ENCODE measurements at regions not wholly inside any gene's neighbourhood (a gene's known extent, or its start where the extent isn't known, plus 50 kb on each side); places are given as distances from the start of the nearest gene placed in this dataset.
"Not testable (repeated sequence)": the region's sequence is repeated elsewhere in the genome, so short reads cannot be mapped to it uniquely, and the experiment has no call there.

DNA sequence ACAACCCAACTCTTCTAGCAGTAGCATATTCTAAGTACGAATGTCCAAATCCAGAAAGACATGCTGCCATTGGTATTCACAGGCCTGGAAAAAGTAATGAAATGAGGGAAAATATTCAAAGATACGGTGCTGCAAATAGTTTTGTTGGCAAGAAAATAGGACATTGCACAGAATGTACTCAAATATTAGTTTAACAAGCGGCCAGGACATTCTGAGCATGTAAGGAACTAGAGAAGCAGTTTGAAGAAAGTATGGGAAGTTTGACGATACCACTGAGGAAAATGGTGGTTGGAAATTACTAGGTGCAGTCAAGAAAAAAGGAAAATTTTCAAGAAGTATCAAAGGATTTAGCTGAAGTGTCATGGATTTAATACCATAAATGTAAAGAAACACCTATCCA, 468.0 kb upstream of the GRIN3A start:
- DNase-seq (ENCODE audit: low read depth in 4 of 4, low spot score in 3 of 4), result no peak

DNA sequence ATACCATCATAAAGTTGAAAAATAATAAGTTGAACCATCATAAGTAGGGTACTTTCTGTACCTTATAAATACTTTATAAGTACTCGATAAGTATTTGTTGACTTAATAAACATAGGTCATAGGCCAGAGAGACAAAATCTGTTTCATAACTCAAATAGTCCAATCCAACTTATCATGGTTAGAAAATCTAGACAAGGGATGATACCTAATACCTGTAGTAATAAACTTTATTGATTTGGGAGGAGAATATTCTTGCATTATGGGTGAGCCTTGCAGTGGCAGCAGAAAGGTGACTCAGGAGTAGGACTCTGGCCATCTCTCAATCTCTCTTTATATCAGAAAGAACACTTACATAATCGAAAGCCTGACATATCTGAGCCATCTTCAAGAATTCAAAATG, 466.8 kb upstream of the GRIN3A start:
- no peak for DNase-seq (ENCODE audit: low read depth in 4 of 4, low spot score in 3 of 4)

DNA sequence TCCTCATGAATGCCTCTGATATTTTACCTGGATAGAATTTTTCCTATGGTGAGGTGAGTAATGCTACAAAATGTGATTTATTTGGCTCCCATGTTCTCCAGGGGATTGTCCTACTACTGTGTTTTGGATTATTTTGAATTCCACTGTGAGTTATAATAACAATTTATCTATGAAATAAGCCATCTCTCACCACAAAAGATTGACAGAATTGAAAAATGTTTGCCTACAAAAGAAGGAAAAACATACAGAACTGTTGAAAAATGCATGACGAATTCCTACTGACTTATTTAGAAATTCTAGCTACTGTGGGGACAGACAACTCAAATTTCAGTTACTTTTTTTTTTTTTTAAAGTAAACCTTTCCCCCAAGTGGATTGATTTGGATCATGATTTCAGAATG, 463.7 kb upstream of the GRIN3A start:
- no peak for DNase-seq (ENCODE audit: low read depth in 4 of 4, low spot score in 3 of 4)

DNA sequence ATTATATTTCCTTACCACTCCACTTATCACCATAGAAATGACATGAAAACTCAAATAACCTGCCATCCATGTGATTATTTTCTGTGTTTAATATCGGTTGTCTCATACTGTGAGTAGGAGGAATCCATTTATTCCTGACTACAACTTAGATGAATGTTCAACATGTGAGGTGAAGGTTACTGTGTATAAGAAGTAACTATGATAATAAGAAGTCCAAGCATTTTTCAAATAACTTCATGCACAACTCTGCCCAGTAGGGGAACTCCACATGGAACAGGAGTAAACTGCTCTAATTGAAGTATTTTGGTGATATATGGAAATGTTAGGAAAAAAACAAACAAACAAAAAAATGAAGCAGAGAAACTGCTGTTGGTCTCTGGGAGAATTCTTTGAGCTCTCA, 447.5 kb upstream of the GRIN3A start:
- peak in 3 of 4 donors; percentile 4 to 10 (median 6) for DNase-seq (ENCODE audit: low read depth in 4 of 4, low spot score in 3 of 4)

DNA sequence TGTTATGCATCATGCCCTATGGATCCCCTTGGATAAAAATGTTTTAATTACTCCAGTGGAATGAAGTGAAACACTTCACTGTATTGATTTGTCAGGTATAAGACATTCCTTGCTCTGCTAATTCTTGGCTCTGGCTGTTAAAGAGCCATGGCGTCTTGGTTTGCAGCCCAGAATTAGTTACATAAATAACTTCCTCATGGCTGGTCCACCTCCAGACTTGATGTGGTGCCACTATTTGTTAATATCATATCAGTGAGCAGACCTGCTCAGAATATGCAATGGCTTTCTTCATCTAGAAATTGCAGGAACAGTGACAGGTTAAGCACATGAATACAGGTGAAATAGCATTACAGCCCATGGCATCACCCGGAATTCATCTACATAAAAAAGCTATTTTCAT, 446.9 kb upstream of the GRIN3A start:
- DNase-seq (ENCODE audit: low read depth in 4 of 4, low spot score in 3 of 4), result no peak

DNA sequence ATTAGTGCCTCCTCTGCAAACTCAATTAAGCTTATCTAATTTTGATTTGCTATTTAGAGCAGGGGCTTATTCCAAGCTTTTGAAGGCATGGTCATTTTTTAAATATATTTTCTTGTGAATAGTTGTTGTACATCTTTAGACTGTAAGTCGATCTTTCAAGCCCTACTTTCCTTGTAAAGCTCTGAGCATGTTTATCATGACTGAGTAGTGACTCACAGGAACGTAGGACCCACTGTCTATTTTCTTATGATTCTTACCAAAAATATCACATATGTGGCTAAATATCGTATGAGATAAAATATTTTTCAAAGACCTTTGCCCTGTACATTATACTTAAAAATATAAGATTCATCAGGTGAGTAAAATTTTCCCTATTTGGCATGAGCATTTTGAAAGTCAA, 440.4 kb upstream of the GRIN3A start:
- DNase-seq (ENCODE audit: low read depth in 4 of 4, low spot score in 3 of 4), result no peak

DNA sequence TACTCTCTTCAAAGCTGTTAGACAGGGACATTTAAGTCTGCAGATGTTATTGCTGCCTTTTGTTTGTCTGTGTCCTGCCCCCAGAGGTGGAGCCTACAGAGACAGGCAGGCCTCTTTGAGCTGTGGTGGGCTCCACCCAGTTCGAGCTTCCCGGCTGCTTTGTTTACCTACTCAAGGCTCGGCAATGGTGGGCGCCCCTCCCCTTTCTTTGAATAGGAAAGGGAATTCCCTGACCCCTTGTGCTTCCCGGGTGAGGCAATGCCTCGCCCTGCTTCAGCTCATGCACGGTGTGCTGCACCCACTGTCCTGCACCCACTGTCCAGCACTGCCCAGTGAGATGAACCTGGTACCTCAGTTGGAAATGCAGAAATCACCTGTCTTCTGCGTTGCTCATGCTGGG, 435.8 kb upstream of the GRIN3A start:
- DNase-seq (ENCODE audit: low read depth in 4 of 4, low spot score in 3 of 4), result not testable (repeated sequence)

DNA sequence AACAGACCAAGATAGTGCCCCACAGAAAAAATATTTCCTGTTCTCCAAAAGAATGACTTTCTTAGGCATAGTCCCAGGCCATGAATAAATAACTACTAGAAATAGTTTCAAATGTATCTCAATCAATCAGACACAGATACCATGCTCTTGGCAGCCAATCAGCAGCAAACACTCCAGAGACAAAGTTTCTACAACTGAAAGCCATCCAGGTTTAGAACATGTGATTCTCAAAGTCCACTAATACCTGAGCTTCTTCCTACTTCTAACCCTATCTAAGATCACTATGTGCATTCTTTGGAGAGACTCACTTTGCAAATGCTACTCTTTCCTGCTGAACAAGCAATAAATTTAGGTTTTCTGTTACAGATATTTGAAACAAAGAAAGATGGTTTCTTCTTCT, 425.8 kb upstream of the GRIN3A start:
- no peak for DNase-seq (ENCODE audit: low read depth in 4 of 4, low spot score in 3 of 4)

DNA sequence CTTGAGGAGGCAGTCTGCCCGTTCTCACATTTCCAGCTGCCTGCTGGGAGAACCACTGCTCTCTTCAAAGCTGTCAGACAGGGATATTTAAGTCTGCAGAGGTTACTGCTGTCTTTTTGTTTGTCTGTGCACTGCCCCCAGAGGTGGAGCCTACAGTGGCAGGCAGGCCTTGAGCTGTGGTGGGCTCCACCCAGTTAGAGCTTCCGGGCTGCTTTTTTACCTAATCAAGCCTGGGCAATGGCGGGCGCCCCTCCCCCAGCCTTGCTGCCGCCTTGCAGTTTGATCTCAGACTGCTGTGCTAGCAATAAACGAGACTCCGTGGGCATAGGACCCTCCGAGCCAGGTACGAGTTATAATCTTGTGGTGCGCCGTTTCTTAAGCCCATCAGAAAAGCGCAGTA, 414.6 kb upstream of the GRIN3A start:
- not testable (repeated sequence) for DNase-seq (ENCODE audit: low read depth in 4 of 4, low spot score in 3 of 4)

DNA sequence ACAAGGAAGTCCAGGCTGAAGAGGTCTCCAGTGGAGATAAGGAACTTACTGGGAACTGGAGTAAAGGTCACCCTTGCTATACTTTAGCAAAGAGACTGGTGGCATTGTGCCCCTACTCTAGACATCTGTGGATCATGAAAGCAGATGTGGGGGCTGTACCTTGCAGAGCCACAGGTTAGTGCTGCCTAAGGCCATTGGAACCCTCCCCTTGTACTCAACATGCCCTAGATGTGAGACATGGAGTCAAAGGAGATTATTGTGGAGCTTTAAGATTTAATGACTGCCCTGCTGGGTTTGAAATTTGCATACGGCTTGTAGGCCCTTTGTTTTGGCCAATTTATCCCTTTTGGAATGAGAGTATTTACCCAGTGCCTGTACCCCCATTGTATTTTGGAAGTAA, 397.3 kb upstream of the GRIN3A start:
- no peak for DNase-seq (ENCODE audit: low read depth in 4 of 4, low spot score in 3 of 4)

DNA sequence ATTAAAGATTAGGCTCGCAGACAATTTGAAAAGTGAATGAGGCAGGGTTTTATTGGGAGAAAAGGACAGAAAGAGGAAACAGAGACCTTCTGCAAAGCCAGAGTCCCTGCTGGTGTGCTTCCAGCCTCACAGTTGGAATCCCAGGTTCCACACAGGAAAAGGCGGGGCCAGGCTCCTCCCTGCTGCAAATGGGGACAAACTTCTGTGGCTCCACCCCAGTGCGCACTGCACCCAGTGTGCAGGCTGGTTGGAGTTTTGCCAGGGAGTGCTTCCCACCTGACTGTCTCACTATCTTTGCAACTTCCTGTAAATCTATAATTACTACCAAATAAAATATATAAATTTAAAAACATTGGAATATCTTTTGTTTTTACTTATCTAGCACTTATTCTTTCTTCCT, 386.0 kb upstream of the GRIN3A start:
- DNase-seq (ENCODE audit: low read depth in 4 of 4, low spot score in 3 of 4), result no peak

DNA sequence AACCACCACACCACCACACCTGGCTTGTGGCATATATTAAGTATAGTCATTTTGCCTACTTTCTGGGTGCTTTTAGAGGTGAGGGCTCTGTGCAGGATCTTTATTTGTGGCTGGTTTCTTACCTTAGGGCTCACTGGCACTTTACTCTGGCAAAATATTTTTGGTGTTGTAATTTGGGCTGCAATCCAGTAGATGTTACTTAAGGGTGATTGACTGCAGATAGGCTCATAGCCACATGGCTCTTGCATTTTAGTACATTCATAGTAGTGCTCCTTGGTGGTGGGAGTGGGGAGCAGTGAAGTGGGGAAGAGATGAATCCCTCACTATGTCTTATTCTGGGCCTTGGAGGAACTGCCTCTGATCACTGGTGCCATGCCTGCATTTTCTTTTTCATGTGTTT, 376.1 kb upstream of the GRIN3A start:
- no peak for DNase-seq (ENCODE audit: low read depth in 4 of 4, low spot score in 3 of 4)

DNA sequence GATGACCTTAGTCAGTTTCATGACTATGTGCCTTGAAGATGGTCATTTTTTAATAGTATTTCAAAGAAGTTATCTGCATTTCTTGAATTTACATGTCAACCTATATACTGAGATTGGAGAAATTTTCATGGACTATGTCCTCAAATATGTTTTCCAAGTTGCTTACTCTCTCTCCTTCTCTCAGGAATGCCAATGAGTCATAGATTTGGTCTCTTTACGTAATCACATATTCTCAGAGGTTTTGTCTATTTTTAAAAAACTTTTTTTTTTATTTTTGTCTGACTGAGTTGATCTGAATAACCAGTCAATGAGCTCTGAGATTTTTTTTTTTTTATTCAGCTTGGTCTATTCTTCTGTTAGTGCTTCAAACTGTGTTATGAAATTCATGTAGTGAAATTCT, 374.7 kb upstream of the GRIN3A start:
- no peak for DNase-seq (ENCODE audit: low read depth in 4 of 4, low spot score in 3 of 4)

DNA sequence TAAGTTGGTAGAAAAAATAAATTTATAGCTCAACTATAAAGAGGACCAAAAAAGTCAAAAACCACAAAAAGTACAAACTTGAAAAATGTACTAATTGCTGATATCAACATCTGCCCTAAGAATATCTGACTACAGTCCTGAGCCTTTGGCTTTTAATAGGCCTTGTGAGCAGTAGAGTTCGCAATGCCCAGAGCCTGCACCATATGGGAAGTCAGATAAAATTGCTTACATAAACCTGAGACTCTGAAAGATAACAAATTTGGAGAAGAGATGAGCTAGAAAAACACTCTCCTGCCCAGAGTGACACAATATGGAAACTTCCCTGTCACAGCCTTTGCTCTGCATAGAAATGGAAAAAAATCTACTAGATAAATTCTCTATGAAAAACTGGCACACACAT, 368.0 kb upstream of the GRIN3A start:
- no peak for DNase-seq (ENCODE audit: low read depth in 4 of 4, low spot score in 3 of 4)

DNA sequence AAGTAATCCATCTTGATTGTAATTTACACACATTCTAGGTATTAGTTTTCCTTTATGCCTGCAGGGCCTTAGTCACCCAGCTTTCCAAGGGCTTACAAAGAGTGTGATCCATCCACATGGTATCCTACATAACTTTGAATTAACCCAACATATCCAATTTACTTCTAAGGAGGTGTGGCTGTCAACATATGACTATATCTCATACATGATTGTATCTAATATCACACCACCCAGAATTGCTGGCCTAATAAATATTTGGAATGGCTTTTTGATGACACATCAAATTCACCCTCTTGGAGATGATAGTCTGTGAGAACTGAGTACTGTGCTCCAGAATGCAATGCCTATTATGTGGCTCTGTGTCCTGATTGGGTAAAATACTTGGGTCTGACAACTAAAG, 363.3 kb upstream of the GRIN3A start:
- DNase-seq (ENCODE audit: low read depth in 4 of 4, low spot score in 3 of 4), result no peak

DNA sequence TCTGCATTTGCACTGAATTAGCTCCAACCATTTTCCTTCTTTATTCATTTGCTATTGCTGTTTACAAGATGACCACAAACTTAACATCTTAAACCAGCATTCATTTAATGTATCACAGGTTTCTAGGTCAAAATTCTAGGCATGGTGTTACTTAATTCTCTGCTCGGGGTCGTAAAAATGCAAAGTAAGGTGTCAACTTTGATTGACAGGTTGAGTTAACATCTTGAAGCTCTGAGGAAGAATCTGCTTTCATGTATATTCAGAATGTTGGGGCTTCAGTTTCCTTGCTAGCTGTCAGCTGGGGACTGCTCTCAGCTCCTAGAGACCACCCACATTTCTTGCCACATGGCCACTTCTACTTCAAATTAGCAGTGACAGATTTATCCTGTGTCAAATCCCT, 348.7 kb upstream of the GRIN3A start:
- no peak for DNase-seq (ENCODE audit: low read depth in 4 of 4, low spot score in 3 of 4)

DNA sequence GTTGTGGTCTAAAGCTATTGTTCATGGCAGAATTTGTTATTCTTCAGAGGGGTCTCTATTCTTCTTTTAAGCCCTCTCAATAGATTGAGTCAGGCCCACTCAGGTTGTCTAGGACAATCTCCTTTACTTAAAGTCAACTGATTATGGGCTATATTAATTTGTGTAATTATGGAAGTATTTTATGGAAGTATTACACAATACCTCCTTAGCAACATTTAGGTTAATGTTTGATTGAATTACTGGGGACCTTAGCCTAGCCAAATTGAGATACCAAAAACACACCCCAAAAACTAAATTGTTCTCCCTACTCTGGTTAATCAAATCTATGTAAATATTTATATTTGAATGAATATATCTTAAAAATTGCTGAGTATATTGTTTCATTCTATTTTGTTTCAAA, 347.1 kb upstream of the GRIN3A start:
- no peak for DNase-seq (ENCODE audit: low read depth in 4 of 4, low spot score in 3 of 4)

DNA sequence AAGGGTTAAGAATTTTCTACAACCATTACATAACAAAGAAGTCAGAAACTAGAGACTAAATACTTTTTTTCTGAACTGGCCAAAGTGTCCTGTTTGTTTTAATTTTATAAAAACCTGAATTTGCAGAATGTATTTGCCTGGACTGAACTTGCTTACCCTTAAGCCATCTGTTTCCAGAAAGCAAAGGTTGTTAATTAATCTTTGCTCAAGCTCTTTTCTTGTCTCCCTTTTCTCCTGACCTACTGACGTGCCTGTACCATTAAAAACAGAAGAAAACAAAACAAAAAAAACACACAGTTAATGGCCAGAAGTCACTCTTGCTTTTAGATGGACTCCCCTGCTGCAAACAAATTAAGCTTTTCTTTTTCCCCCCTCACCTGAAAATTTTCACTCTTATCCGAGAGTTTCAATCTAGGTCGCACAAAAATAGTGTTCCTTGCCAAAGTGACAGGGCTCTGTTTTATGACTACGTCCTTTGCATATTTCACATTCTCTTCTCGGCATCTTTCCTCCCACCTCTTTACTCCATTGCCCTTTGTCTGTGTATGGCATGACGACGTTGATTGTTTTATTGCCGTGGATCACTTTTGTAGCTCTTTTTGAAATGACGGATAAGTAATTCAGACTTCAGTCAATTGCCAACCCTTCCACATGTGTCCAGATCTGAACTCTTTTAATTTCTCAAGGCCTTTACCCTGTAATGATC, 333.8 kb upstream of the GRIN3A start:
- peak in 1 of 4 donors; percentile 12 for DNase-seq (ENCODE audit: low read depth in 4 of 4, low spot score in 3 of 4)

DNA sequence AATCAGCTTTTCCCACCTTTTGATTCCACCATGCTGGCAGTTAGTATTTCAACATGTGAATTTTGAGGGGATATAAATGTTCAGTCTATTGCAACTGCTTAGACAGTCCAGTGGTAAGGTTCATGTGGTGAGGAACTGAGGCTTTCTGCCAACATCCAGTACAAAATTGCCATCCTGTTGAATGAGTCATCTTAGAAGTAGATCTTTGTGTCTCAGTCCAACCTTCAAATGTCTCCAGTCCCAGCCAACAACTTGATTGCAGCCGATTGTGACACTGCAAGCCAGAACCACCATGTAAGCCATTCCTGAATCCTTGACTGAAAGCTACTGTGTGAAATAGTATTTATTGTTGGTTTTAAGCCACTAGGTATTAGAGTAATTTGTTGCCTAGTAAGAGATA, 331.5 kb upstream of the GRIN3A start:
- DNase-seq (ENCODE audit: low read depth in 4 of 4, low spot score in 3 of 4), result no peak

DNA sequence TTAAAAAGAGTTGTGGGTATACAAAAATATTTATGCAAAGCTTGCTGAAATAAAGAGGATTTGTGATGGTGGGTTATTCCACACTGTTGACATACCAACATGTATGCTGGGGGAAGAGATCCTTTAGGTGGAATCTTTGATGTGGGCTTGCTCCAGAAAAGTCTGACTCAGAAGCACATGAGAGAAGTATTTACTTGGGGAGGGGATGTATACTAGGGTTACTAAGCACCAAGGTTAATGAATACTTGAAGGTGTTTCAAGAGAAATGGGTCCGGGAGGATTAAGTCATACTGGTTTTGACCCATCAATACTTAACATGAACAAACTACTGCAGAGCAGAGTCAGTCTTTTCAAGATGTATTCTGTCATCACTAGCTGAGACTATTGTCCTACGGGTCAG, 316.4 kb upstream of the GRIN3A start:
- DNase-seq (ENCODE audit: low read depth in 4 of 4, low spot score in 3 of 4), result no peak

DNA sequence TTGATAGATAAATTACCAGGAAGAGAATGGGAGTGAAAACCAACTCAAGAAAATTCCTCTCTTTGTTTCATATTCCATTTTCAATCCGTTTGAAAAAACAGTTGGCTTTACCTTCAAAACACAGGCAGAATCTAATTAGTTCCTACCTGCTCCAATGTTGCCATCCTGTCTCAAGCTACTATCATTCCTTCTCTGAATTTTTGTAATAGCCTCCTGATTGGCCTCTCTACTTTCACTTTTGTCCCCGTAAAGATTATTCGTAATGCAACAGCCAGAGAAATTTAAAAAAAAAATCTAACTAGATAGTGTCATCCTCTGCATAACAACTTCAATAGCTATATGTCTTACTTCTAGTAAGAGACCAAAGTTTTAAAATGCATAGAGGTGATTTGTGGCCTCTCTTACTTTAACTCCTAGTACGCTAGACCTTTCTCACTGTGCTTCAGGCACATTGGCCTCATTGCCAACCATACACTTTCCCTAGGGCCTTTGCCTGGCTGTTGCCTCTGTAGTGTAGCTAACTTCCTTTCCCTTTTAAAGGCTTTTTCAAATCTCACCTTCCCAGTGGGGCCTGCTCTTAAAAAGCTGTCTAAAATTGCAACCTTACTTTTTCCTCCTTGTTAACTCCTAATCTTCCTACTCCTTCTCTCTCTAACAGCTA, 311.3 kb upstream of the GRIN3A start:
- DNase-seq (ENCODE audit: low read depth in 4 of 4, low spot score in 3 of 4), result no peak

DNA sequence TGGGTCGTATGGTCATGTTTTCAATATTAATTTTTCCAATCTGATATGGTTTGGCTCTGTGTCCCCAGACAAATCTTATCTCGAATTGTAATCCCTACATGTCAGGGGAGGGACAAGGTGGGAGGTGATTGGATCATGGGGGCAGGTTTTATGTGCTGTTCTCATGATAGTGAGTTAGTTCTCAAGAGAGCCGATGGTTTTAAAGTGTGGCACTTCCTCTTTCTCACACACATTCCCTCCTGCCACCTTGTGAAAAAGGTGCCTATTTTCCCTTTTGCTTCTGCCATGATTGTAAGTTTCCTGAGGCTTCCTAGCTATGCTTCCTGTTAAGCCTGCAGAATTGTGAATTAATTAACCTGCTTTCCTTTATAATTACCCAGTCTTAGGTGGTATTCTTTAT, 309.1 kb upstream of the GRIN3A start:
- DNase-seq (ENCODE audit: low read depth in 4 of 4, low spot score in 3 of 4), result no peak

DNA sequence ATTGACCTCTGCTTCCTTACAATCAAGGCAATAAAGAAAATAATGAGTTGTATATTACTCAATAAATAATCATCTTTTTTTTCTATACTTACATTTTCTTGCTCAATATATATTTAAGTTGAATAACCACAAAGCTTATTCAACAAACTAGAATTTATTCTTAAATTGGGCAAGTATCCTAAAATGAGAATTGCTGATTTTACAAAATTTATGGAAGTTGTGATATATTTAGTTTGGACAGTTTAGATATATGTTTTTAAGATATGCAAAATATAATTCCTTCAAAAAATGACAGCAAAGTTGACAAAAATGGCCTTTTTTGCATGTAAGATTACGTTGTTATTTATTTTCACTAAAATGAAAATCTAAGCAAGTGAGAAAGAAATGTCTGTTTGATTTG, 305.7 kb upstream of the GRIN3A start:
- no peak for DNase-seq (ENCODE audit: low read depth in 4 of 4, low spot score in 3 of 4)

Data from left renal pelvis (tissue), 4 donors.